GM12878 (cell line): ENCODE measurements at regions not wholly inside any gene's neighbourhood (a gene's known extent, or its start where the extent isn't known, plus 50 kb on each side); places are given as distances from the start of the nearest gene placed in this dataset.

Experiments used
- ATAC-seq: fragments of 200-7000 bp; cut with Tn5 transposase; 3 replicates; pipeline ENCODE4 v1.9.1; 2020; ENCODE audit warnings: mild to moderate bottlenecking, moderate library complexity
- BruUV-seq: library from RNA; stranded (reverse); fragments of 400-500 nt; replicated peaks from 2 replicates; lab custom pipeline; 2021; lab: Mats Ljungman, UMichigan
- CTCF ChIA-PET: fragments of 300-600 bp; sonication (Branson Sonifier 250); formaldehyde crosslinking; extraction: SDS; loops from one replicate; lab custom pipeline; 2021; ENCODE audit warnings: inconsistent platforms; lab: Yijun Ruan, JAX
- POLR2A ChIA-PET: fragments of 350-600 bp; formaldehyde crosslinking; extraction: SDS; loops from one replicate; lab custom pipeline; 2021; ENCODE audit warnings: inconsistent platforms; lab: Charles Lee
- RAD21 ChIA-PET: fragments of 300-600 bp; sonication (Branson Sonifier 250); formaldehyde crosslinking; loops from one replicate; lab custom pipeline; 2023; ENCODE audit warnings: antibody characterized with exemption; ENCODE audit not compliant: unreplicated experiment; lab: Charles Lee
- SMC1A ChIA-PET: fragments of 300-600 bp; sonication (Branson Sonifier 250); formaldehyde crosslinking; loops from one replicate; lab custom pipeline; 2023; ENCODE audit not compliant: unreplicated experiment, uncharacterized antibody; lab: Charles Lee
- DNase-seq: peaks from one replicate; pipeline ENCODE4 v3.0.0-alpha.2; 2011; ENCODE audit warnings: low read depth, low spot score
- FAIRE-seq: peaks from 3 replicates; lab custom pipeline; 2011; peaks lifted over from hg19 to GRCh38; lab: Jason Lieb, UNC
- H2AFZ ChIP-seq: 2 replicates; pipeline ENCODE4 v1.6.0; 2011; ENCODE audit warnings: low read depth, low read length, control low read depth; ENCODE audit not compliant: control insufficient read depth
- H3K27ac ChIP-seq: 2 replicates; pipeline ENCODE4 v1.5.1; 2011; ENCODE audit warnings: control low read depth; ENCODE audit not compliant: control insufficient read depth, insufficient read depth
- H3K27me3 ChIP-seq, 2 experiments: replicated peaks in 1 of 2; 2 replicates each; pipeline versions ENCODE4 v1.6.0 to v1.6.1; 2011; ENCODE audit warnings: low read length in 1 of 2; ENCODE audit not compliant: control insufficient read depth in 2 of 2, insufficient read depth in 2 of 2
- H3K36me3 ChIP-seq, 2 experiments: 2 replicates each; pipeline ENCODE4 v1.5.1; 2011; ENCODE audit warnings: low read length in 1 of 2; ENCODE audit not compliant: control insufficient read depth in 2 of 2, insufficient read depth in 2 of 2
- H3K4me1 ChIP-seq: 2 replicates; pipeline ENCODE4 v1.6.1; 2011; ENCODE audit warnings: mild to moderate bottlenecking, low read length, moderate library complexity, mixed read lengths; ENCODE audit not compliant: control insufficient read depth, insufficient read depth
- H3K4me2 ChIP-seq: 2 replicates; pipeline ENCODE4 v1.6.0; 2011; ENCODE audit warnings: control low read depth; ENCODE audit not compliant: control insufficient read depth, insufficient read depth
- H3K4me3 ChIP-seq: fragments of 200-600 bp; sonication (generic); 2 replicates; pipeline ENCODE4 v1.5.1; 2016
- H3K79me2 ChIP-seq: 2 replicates; pipeline ENCODE4 v1.6.0; 2011; ENCODE audit warnings: low read length; ENCODE audit not compliant: control insufficient read depth, insufficient read depth
- H3K9ac ChIP-seq: 2 replicates; pipeline ENCODE4 v1.8.0; 2011; ENCODE audit warnings: low read length, control low read depth, mixed read lengths; ENCODE audit not compliant: control insufficient read depth, insufficient read depth
- H3K9me3 ChIP-seq: replicated peaks from 3 replicates; pipeline ENCODE4 v1.5.1; 2011; ENCODE audit warnings: mild to moderate bottlenecking, low read length; ENCODE audit not compliant: control insufficient read depth, insufficient read depth
- H4K20me1 ChIP-seq: 2 replicates; pipeline ENCODE4 v1.6.0; 2011; ENCODE audit not compliant: control insufficient read depth, insufficient read depth
- CTCF ChIP-seq, 3 experiments: IDR thresholded peaks in 2 of 3; conservative IDR thresholded peaks in 1 of 3; 2 replicates each; pipeline ENCODE4 v1.5.1; 2011; ENCODE audit warnings: low read depth in 3 of 3, low read length in 3 of 3, mild to moderate bottlenecking in 3 of 3, control low read depth in 2 of 3, moderate library complexity in 2 of 3, inconsistent platforms in 1 of 3, mixed read lengths in 1 of 3; ENCODE audit not compliant: control insufficient read depth in 2 of 3, insufficient read depth in 1 of 3; ENCODE audit errors: extremely low read depth in 1 of 3
- ELK1 ChIP-seq: IDR thresholded peaks from 2 replicates; pipeline ENCODE4 v1.6.1; 2012; ENCODE audit warnings: low read depth, low read length, improper control_type of control experiment
- ESRRA ChIP-seq: IDR thresholded peaks from 2 replicates; pipeline ENCODE4 v1.6.1; 2012; ENCODE audit warnings: mild to moderate bottlenecking, low read length, improper control_type of control experiment
- FOXM1 ChIP-seq: IDR thresholded peaks from 2 replicates; pipeline ENCODE4 v1.6.1; 2012; ENCODE audit warnings: low read depth, mild to moderate bottlenecking, inconsistent platforms, low read length, moderate library complexity
- HCFC1 ChIP-seq: fragments of 150-350 bp; IDR thresholded peaks from 2 replicates; pipeline ENCODE4 v1.6.1; 2014; ENCODE audit warnings: low read length
- JUND ChIP-seq: IDR thresholded peaks from 2 replicates; pipeline ENCODE4 v1.6.1; 2012; ENCODE audit warnings: low read depth, mild to moderate bottlenecking, low read length, improper control_type of control experiment, moderate library complexity
- MEF2B ChIP-seq: fragments of 450-650 bp; IDR thresholded peaks from 2 replicates; pipeline ENCODE4 v1.6.1; 2018; ENCODE audit warnings: mild to moderate bottlenecking, moderate library complexity; ENCODE audit not compliant: partially characterized antibody, poor library complexity, severe bottlenecking
- MTA2 ChIP-seq: fragments of 450-650 bp; IDR thresholded peaks from 2 replicates; pipeline ENCODE4 v1.6.1; 2016; ENCODE audit warnings: low read depth, mild to moderate bottlenecking, moderate library complexity
- NR2F1 ChIP-seq: fragments of 450-650 bp; conservative IDR thresholded peaks from 2 replicates; pipeline ENCODE4 v1.6.1; 2017; ENCODE audit warnings: mild to moderate bottlenecking
- PBX3 ChIP-seq: IDR thresholded peaks from 2 replicates; pipeline ENCODE4 v1.6.1; 2011; ENCODE audit warnings: mild to moderate bottlenecking, low read depth, low read length, moderate library complexity; ENCODE audit not compliant: insufficient replicate concordance
- POLR2AphosphoS2 ChIP-seq: IDR thresholded peaks from 2 replicates; pipeline ENCODE4 v1.6.1; 2011; ENCODE audit warnings: low read depth, mild to moderate bottlenecking, low read length, improper control_type of control experiment, moderate library complexity
- POLR2AphosphoS5 ChIP-seq: IDR thresholded peaks from 2 replicates; pipeline ENCODE4 v1.6.1; 2011; ENCODE audit warnings: mild to moderate bottlenecking, low read length, inconsistent platforms
- RCOR1 ChIP-seq: conservative IDR thresholded peaks from 2 replicates; pipeline ENCODE4 v1.6.1; 2012; ENCODE audit warnings: low read depth, low read length, improper control_type of control experiment
- STAT3 ChIP-seq: IDR thresholded peaks from 2 replicates; pipeline ENCODE4 v1.6.1; 2011; ENCODE audit warnings: low read depth, low read length, improper control_type of control experiment
- TCF7 ChIP-seq: IDR thresholded peaks from 2 replicates; pipeline ENCODE4 v1.6.1; 2014; ENCODE audit warnings: antibody characterized with exemption, borderline replicate concordance
- ZNF687 ChIP-seq: fragments of 450-650 bp; IDR thresholded peaks from 2 replicates; pipeline ENCODE4 v1.6.1; 2017; ENCODE audit warnings: mild to moderate bottlenecking, moderate library complexity
- WGBS: methylation state at CpG from one replicate; pipeline ENCODE4 v1.1.6; 2016; ENCODE audit warnings: low lambda C conversion rate; ENCODE audit not compliant: insufficient replicate concordance, insufficient coverage; ENCODE audit errors: missing lambda C conversion rate; 5-methylcytosine and 5-hydroxymethylcytosine counted together
- in situ Hi-C: fragments of 300-500 bp; cut with MboI; formaldehyde crosslinking; loops from 9 replicates; pipeline ENCODE4 v1.14.3; 2018; ENCODE audit warnings: mixed read lengths
- intact Hi-C: fragments of 100-400 bp; cut with micrococcal nuclease; formaldehyde crosslinking; loops from one replicate; pipeline ENCODE4 v1.14.2; 2022; ENCODE audit not compliant: unreplicated experiment

- in situ Hi-C loops = no loop called here
- CTCF ChIA-PET = interaction anchor here (0.9 kb wide), 1 partner anchor 9 kb away, joined by 3 read pairs; no protein-coding TSS in a partner anchor
- H3K27ac ChIP-seq = no peak overlapping the region
- SMC1A ChIA-PET = no interaction called here
- no peaks in the 10 kb centered on the region; a peak in 1 of 4 replicates for H3K27me3 ChIP-seq
- TF ChIP-seq JUND = no peak
- no peak for TF ChIP-seq MTA2
- no peak for TF ChIP-seq FOXM1
- TF ChIP-seq ZNF687 = no peak
- no peak for TF ChIP-seq TCF7
- no peak for TF ChIP-seq POLR2AphosphoS2
- no peak for TF ChIP-seq POLR2AphosphoS5
- no peak for TF ChIP-seq PBX3
- TF ChIP-seq CTCF (IDR thresholded peaks at IDR 0.05 in 2 of 3, conservative IDR thresholded peaks at IDR 0.05 in 1 of 3; ENCODE audit: control insufficient read depth in 2 of 3, extremely low read depth in 1 of 3, insufficient read depth in 1 of 3, low read depth in 3 of 3, low read length in 3 of 3) = no peak
- no peak for TF ChIP-seq ELK1
- no peak for TF ChIP-seq STAT3
- no peak for TF ChIP-seq MEF2B
- TF ChIP-seq HCFC1 = no peak
- no peak for TF ChIP-seq ESRRA
- TF ChIP-seq RCOR1 = no peak
- no peak for TF ChIP-seq NR2F1
- intact Hi-C loops = no loop called here
- H2AFZ ChIP-seq = no peak overlapping the region
- no peak overlapping the region for H3K4me3 ChIP-seq
- POLR2A ChIA-PET = no interaction called here
- BruUV-seq = no TSS peak
- no peaks in the 10 kb centered on the region for H3K9me3 ChIP-seq
- FAIRE-seq (no peak), DNase-seq (no peak), ATAC-seq (no peak)
- H4K20me1 ChIP-seq = no peaks in the 10 kb centered on the region
- 0% methylated on average over 1 of the region's 1 CpG for WGBS
- no peaks in the 10 kb centered on the region for H3K4me1 ChIP-seq
- RAD21 ChIA-PET = no interaction called here
- no peak overlapping the region for H3K4me2 ChIP-seq
- no peaks in the 10 kb centered on the region for H3K36me3 ChIP-seq
- no peak overlapping the region for H3K9ac ChIP-seq
- H3K79me2 ChIP-seq = no peaks in the 10 kb centered on the region
Observed at GRCh38 chr12:118472940-118473339, 96.6 kb downstream of the SUDS3 start.
